Epithelial cell of esophagus (primary cell): ENCODE measurements at regions not wholly inside any gene's neighbourhood (a gene's known extent, or its start where the extent isn't known, plus 50 kb on each side); places are given as distances from the start of the nearest gene placed in this dataset.

Experiments
- DNase-seq: peaks from one replicate; pipeline ENCODE4 v3.0.0; 2010; ENCODE audit warnings: low read depth
- H3K4me3 ChIP-seq: 2 replicates; pipeline ENCODE4 v1.5.1; 2011; ENCODE audit warnings: mild to moderate bottlenecking, low read length, control low read depth
- CTCF ChIP-seq: IDR thresholded peaks from 2 replicates; pipeline ENCODE4 v1.5.1; 2011; ENCODE audit warnings: low read depth, mild to moderate bottlenecking, low read length, control low read depth, inconsistent platforms; ENCODE audit not compliant: insufficient read depth; ENCODE audit errors: missing control alignments

GRCh38 chr9:6123416-6123815 is 92.2 kb upstream of the IL33 start:
- TF ChIP-seq CTCF: no peak
- DNase-seq: no peak
- H3K4me3 ChIP-seq: no peak overlapping the region

GRCh38 chr9:6121707-6122106 is 93.9 kb upstream of the IL33 start:
- no peak overlapping the region for H3K4me3 ChIP-seq
- no peak for DNase-seq
- TF ChIP-seq CTCF: no peak

- H3K4me3 ChIP-seq: no peak overlapping the region
- DNase-seq: no peak
- no peak for TF ChIP-seq CTCF
Observed at GRCh38 chr9:6114424-6114823, 99.0 kb upstream of the RANBP6 start.

GRCh38 chr9:6113819-6114218 is 98.4 kb upstream of the RANBP6 start:
- H3K4me3 ChIP-seq: no peak overlapping the region
- DNase-seq: no peak
- no peak for TF ChIP-seq CTCF

GRCh38 chr9:6113312-6113711 is 97.9 kb upstream of the RANBP6 start:
- no peak for TF ChIP-seq CTCF

GRCh38 chr9:6109986-6110385 is 94.6 kb upstream of the RANBP6 start:
- no peak for TF ChIP-seq CTCF
- no peak for DNase-seq
- no peak overlapping the region for H3K4me3 ChIP-seq

More at GRCh38 chr9:6113312-6113711, 97.9 kb upstream of the RANBP6 start:
- H3K4me3 ChIP-seq: no peak overlapping the region
- DNase-seq: peak; percentile 23

GRCh38 chr9:6109571-6109970 is 94.1 kb upstream of the RANBP6 start:
- no peak overlapping the region for H3K4me3 ChIP-seq
- peak; percentile 30 for DNase-seq
- no peak for TF ChIP-seq CTCF
